ENCODE measurements at regions not wholly inside any gene's neighbourhood (a gene's known extent, or its start where the extent isn't known, plus 50 kb on each side); places are given as distances from the start of the nearest gene placed in this dataset.

DNA sequence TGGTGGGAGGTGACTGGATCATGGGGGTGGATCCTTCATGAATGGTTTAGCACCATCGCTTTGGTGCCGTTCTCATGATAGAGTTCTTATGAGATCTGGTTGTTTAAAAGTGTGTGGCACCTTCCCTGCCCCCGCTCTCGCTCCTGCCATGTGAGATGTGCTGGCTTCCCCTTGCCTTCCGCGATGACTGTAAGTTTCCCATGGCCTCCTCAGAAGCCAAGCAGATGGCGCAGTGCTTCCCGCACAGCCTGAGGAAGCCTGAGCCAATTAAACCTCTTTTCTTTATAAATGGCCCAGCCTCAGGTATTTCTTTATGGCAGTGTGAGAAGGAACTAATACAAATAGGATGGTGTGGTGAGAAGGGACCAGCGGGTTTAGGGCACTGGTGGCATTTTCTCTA is 243.3 kb upstream of the CELF2 start:
- no peak overlapping the region for H3K27ac ChIP-seq
- no peaks in the 10 kb centered on the region for H3K36me3 ChIP-seq
- H3K9me3 ChIP-seq (replicated peaks), result no peaks in the 10 kb centered on the region
- no peak for DNase-seq
- no peak overlapping the region for H3K4me3 ChIP-seq
- H3K27me3 ChIP-seq, result no peaks in the 10 kb centered on the region
- 0 out of 2 replicates have a peak, but pooled peaks cover 3% of the 10 kb centered on the region for H3K4me1 ChIP-seq

DNA sequence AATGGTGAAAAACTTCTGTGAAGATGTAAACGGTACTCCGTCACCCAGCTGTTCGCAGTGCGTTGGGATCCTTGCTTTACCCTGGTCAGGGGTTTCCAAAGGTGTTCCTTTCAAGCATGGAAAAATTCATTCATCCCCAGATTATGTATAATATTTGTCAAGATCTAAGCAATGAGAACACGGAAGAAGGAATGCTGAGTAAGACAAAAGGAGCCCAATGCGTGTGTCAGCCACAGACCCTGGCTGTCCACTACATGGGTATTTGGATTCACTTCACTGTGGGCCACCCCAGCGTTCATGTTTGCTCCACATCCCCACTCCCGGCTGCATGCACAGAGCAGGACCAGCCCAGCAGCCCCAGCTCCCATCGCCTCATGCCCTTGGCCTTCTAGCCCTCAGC is 241.3 kb upstream of the CELF2 start:
- Histone ChIP-seq H3K4me1 (0 out of 2 replicates have a peak, but pooled peaks cover 3% of the 10 kb centered on the region), H3K4me3 (no peak overlapping the region), H3K36me3 (no peaks in the 10 kb centered on the region), H3K9me3 (replicated peaks) (no peaks in the 10 kb centered on the region), H3K27me3 (no peaks in the 10 kb centered on the region), H3K27ac (no peak overlapping the region)
- DNase-seq, result no peak

DNA sequence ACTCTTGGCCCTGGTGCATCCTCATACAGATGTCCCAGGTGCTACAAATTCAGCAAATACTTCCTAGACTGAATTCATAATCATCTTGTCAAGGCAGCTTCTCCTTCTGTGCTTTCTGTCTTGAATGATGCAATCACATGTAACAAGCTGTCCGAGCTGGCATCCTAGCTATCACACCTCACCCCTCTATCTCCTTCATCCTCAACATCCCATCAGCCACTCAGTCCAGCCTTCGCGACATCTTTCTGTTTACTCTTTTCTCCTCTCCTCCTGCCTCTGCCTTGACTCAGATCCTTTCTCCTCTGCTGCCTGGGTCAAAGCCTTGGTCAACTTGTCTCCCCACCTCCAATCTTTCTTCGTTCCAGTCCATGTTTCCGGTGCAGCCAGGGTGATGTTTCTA is 240.4 kb upstream of the CELF2 start:
- no peaks in the 10 kb centered on the region for H3K36me3 ChIP-seq
- H3K27ac ChIP-seq, result no peak overlapping the region
- 0 out of 2 replicates have a peak, but pooled peaks cover 3% of the 10 kb centered on the region for H3K4me1 ChIP-seq
- no peak for DNase-seq
- H3K4me3 ChIP-seq, result no peak overlapping the region
- H3K27me3 ChIP-seq, result no peaks in the 10 kb centered on the region
- no peaks in the 10 kb centered on the region for H3K9me3 ChIP-seq (replicated peaks)

GRCh38 chr10:10777723-10778122 is 239.9 kb upstream of the CELF2 start:
- Histone ChIP-seq H3K9me3 (replicated peaks) (no peaks in the 10 kb centered on the region), H3K4me1 (0 out of 2 replicates have a peak, but pooled peaks cover 3% of the 10 kb centered on the region), H3K4me3 (no peak overlapping the region), H3K36me3 (no peaks in the 10 kb centered on the region), H3K27ac (no peak overlapping the region), H3K27me3 (no peaks in the 10 kb centered on the region)
- DNase-seq, result no peak

- Histone ChIP-seq H3K4me3 (no peak overlapping the region), H3K27ac (no peak overlapping the region), H3K27me3 (no peaks in the 10 kb centered on the region), H3K9me3 (replicated peaks) (no peaks in the 10 kb centered on the region), H3K36me3 (no peaks in the 10 kb centered on the region), H3K4me1 (no peaks in the 10 kb centered on the region)
- no peak for DNase-seq
These were observed 238.7 kb upstream of the CELF2 start for GRCh38 chr10:10778959-10779358.

GRCh38 chr10:10779511-10779910 is 238.2 kb upstream of the CELF2 start:
- H3K4me3 ChIP-seq, result no peak overlapping the region
- no peaks in the 10 kb centered on the region for H3K36me3 ChIP-seq
- no peaks in the 10 kb centered on the region for H3K27me3 ChIP-seq
- H3K27ac ChIP-seq, result no peak overlapping the region
- no peak for DNase-seq
- no peaks in the 10 kb centered on the region for H3K4me1 ChIP-seq
- no peaks in the 10 kb centered on the region; the same call in 1 of the 2 replicates for H3K9me3 ChIP-seq (replicated peaks)

DNA sequence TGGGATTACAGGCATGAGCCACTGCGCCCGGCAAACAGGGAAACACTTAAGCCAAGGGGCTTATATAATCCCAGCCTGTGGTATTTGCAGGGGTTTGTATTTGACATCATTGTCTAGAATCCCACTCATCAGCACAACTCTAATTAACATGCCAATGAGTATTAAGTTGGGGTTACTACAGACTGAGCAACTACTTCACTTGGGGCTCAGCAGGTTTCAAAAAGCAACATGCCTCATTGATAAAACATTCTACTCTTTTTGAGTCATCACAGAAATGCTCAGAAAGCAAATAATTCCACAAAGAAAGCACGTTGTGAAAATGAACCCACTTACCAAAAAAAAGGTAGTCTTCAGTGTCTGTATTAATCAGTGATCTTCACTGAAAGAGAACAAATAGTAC is 236.9 kb upstream of the CELF2 start:
- no peak for DNase-seq

GRCh38 chr10:10782603-10783002 is 235.1 kb upstream of the CELF2 start:
- DNase-seq, result no peak
- H3K27ac ChIP-seq, result no peak overlapping the region
- H3K9me3 ChIP-seq (replicated peaks), result peaks cover 8% of the 10 kb centered on the region; the same call in 1 of the 2 replicates
- H3K27me3 ChIP-seq, result no peaks in the 10 kb centered on the region
- H3K36me3 ChIP-seq, result no peaks in the 10 kb centered on the region
- H3K4me1 ChIP-seq, result peaks cover 19% of the 10 kb centered on the region
- H3K4me3 ChIP-seq, result no peak overlapping the region

More for the DNA sequence above, 236.9 kb upstream of the CELF2 start:
- Histone ChIP-seq H3K27me3 (no peaks in the 10 kb centered on the region), H3K9me3 (replicated peaks) (peaks cover 8% of the 10 kb centered on the region; the same call in 1 of the 2 replicates), H3K36me3 (no peaks in the 10 kb centered on the region), H3K4me1 (peaks cover 8% of the 10 kb centered on the region), H3K27ac (no peak overlapping the region), H3K4me3 (no peak overlapping the region)

- Histone ChIP-seq H3K27ac (peak overlapping the region; percentile 63), H3K4me1 (peaks cover 19% of the 10 kb centered on the region), H3K36me3 (no peaks in the 10 kb centered on the region), H3K4me3 (no peak overlapping the region), H3K27me3 (no peaks in the 10 kb centered on the region), H3K9me3 (replicated peaks) (peaks cover 8% of the 10 kb centered on the region; the same call in 1 of the 2 replicates)
- no peak for DNase-seq
These were observed 232.0 kb upstream of the CELF2 start for GRCh38 chr10:10785627-10786026.

DNA sequence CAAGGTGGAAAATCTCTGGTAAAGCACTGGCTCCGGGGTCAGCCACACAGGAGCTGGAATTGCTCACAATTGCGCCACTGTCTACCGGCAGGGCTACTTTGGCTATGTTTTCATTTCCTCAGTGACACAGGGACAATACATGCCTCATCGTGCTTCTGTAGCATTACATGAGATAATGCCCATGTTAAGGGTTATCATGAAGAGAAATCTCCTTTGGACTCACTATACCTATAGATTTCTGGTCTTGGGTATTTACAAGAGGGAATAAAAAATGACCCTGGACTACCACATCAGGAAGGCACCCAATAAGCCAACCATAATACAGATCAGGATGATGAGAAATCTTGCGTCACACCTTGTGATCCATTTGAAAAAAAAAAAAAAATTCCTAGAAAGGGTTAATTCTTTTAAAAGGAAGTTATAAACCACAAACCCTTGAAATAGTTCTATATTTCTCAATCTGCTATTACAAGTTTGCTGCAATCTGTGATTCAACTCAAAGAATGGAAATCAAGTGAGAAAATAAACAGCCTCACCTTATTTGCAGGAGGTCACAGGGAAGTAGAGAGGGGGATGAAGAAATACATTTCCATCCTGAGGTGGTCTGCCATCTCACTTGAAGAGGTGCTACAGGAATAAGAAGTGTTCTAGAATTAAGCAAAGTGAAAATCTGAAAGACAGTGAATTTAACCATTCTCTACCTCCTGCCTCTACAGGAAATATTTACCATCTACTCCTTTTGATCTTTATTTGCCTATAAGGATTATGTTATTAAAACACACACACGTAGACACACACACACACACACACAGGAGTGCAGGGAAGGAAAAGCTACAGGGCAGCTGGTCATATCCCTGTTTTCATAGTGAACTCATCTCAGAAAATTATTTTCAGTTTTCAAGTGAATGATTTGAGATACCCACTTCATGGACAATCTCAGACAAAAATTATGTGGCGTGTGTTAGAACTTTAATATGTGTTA is 231.3 kb upstream of the CELF2 start:
- Histone ChIP-seq H3K27me3 (no peaks in the 10 kb centered on the region), H3K4me1 (peaks cover 19% of the 10 kb centered on the region), H3K9me3 (replicated peaks) (peaks cover 8% of the 10 kb centered on the region; the same call in 1 of the 2 replicates), H3K4me3 (no peak overlapping the region), H3K36me3 (no peaks in the 10 kb centered on the region), H3K27ac (peak overlapping the region; percentile 63; the same call in 1 of the 2 replicates)
- DNase-seq, result no peak

DNA sequence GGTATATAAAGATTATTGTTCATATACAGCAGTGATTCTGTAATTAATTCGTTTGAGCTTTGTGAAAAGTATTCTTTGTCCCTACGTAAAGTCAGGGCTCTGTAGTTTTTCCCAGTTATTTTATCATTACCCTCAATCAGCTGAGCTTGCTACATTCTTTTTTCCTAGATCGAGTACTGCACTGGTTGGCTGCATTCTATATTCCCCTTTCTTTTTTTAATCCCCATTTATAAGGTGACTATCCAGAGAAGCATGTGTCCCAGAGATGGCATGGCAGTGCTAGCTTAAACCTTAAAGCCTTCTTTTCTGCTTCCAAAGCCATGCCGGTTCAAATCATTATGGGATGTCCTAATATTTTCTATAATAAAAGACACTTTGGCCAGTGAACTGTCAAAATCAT is 230.1 kb upstream of the CELF2 start:
- Histone ChIP-seq H3K4me3 (no peak overlapping the region), H3K27ac (no peak overlapping the region), H3K4me1 (peaks cover 25% of the 10 kb centered on the region), H3K36me3 (no peaks in the 10 kb centered on the region), H3K9me3 (replicated peaks) (peaks cover 8% of the 10 kb centered on the region; the same call in 1 of the 2 replicates), H3K27me3 (no peaks in the 10 kb centered on the region)
- DNase-seq, result no peak

DNA sequence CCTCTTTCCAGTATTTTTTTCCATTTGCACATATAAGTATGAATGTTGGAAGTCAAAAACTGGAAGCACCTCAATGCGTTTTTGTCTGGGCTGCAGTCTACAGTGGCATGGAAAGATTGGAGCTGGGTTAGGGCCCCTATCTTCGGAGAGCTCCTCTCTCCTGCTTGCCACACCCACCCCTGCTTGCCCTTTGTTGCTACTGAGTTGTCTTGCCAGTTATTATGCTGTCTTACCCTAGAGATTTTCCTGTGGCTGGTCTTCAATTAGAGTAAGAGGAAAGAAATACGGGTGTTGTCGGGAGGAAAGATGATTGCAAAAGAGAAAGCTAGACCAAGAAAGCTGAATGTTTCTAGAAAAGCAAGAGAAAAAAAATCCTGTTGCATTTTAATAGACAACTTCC is 228.9 kb upstream of the CELF2 start:
- Histone ChIP-seq H3K36me3 (no peaks in the 10 kb centered on the region), H3K4me3 (no peak overlapping the region), H3K4me1 (peaks cover 32% of the 10 kb centered on the region), H3K9me3 (replicated peaks) (peaks cover 8% of the 10 kb centered on the region; the same call in 1 of the 2 replicates), H3K27me3 (no peaks in the 10 kb centered on the region), H3K27ac (no peak overlapping the region)
- no peak for DNase-seq

GRCh38 chr10:10791869-10792268 is 225.8 kb upstream of the CELF2 start:
- Histone ChIP-seq H3K4me1 (peaks cover 40% of the 10 kb centered on the region), H3K9me3 (replicated peaks) (no peaks in the 10 kb centered on the region), H3K27ac (peak overlapping the region; percentile 67), H3K36me3 (no peaks in the 10 kb centered on the region), H3K4me3 (no peak overlapping the region; the same call in 1 of the 2 replicates), H3K27me3 (no peaks in the 10 kb centered on the region)
- DNase-seq, result no peak

GRCh38 chr10:10792681-10793080 is 225.0 kb upstream of the CELF2 start:
- no peaks in the 10 kb centered on the region for H3K9me3 ChIP-seq (replicated peaks)
- no peaks in the 10 kb centered on the region for H3K27me3 ChIP-seq
- peak overlapping the region; percentile 67 for H3K27ac ChIP-seq
- peak; percentile 71 to 89 for DNase-seq
- H3K36me3 ChIP-seq, result no peaks in the 10 kb centered on the region
- peak overlapping the region; percentile 7; the same call in 1 of the 2 replicates for H3K4me3 ChIP-seq
- peaks cover 44% of the 10 kb centered on the region for H3K4me1 ChIP-seq

DNA sequence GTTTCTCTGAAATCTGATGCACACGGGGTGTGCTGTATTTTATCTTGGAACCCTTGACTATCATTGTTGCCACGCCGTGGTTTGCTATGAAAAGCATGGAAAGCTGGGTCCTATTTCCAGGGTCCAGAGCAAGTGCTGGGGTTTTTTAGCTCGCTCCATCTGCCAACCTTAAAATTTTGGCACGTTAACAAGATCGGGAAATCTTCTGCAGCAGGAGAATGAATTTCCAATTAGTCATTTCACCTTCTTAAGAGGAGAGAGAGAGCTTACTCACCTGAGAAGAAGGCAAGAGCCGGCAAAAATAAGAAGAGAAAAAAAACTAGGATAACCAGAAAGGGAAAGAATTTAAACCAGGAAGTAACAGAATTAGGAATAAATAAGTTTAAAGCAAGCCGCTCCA is 223.6 kb upstream of the CELF2 start:
- Histone ChIP-seq H3K27me3 (no peaks in the 10 kb centered on the region), H3K4me1 (peaks cover 44% of the 10 kb centered on the region), H3K9me3 (replicated peaks) (no peaks in the 10 kb centered on the region), H3K36me3 (no peaks in the 10 kb centered on the region), H3K27ac (peak overlapping the region; percentile 18; the same call in 1 of the 2 replicates), H3K4me3 (no peak overlapping the region)
- DNase-seq, result no peak

Data from SJCRH30 (cell line).